HG03025 (cell line): ENCODE measurements at regions not wholly inside any gene's neighbourhood (a gene's known extent, or its start where the extent isn't known, plus 50 kb on each side); places are given as distances from the start of the nearest gene placed in this dataset.
"Not testable (repeated sequence)": the region's sequence is repeated elsewhere in the genome, so short reads cannot be mapped to it uniquely, and the experiment has no call there.

Source experiments
- ATAC-seq: cut with Tn5 transposase; IDR thresholded peaks from one replicate; pipeline ENCODE4 v1.9.1; 2021; ENCODE audit warnings: mild to moderate bottlenecking, moderate library complexity; ENCODE audit not compliant: unreplicated experiment, low FRiP score

- no peak for ATAC-seq
These were observed 240.4 kb downstream of the ARL4A start for GRCh38 chr7:12927635-12928434.

GRCh38 chr7:12929476-12930140 lies 242.2 kb downstream of the ARL4A start:
- no peak for ATAC-seq

GRCh38 chr7:12930534-12930933 lies 243.1 kb downstream of the ARL4A start:
- no peak for ATAC-seq

- not testable (repeated sequence) for ATAC-seq
These were observed 244.0 kb downstream of the ARL4A start for GRCh38 chr7:12931465-12931864.

GRCh38 chr7:12939694-12940093 lies 252.3 kb downstream of the ARL4A start:
- no peak for ATAC-seq

GRCh38 chr7:12941512-12941911 lies 254.1 kb downstream of the ARL4A start:
- no peak for ATAC-seq

- no peak for ATAC-seq
These were observed 255.2 kb downstream of the ARL4A start for GRCh38 chr7:12942609-12943008.

- no peak for ATAC-seq
These were observed 256.3 kb downstream of the ARL4A start for GRCh38 chr7:12943781-12944180.

GRCh38 chr7:12945901-12946300 lies 258.5 kb downstream of the ARL4A start:
- ATAC-seq, result no peak

GRCh38 chr7:12947465-12947864 lies 260.0 kb downstream of the ARL4A start:
- no peak for ATAC-seq

- no peak for ATAC-seq
These were observed 261.9 kb downstream of the ARL4A start for GRCh38 chr7:12949060-12949931.

GRCh38 chr7:12951397-12951801 lies 264.0 kb downstream of the ARL4A start:
- no peak for ATAC-seq

GRCh38 chr7:12954380-12955033 lies 267.1 kb downstream of the ARL4A start:
- no peak for ATAC-seq

GRCh38 chr7:12957487-12957886 lies 270.1 kb downstream of the ARL4A start:
- ATAC-seq, result no peak

GRCh38 chr7:12961910-12962480 lies 274.6 kb downstream of the ARL4A start:
- ATAC-seq, result no peak

GRCh38 chr7:12963435-12963834 lies 276.0 kb downstream of the ARL4A start:
- ATAC-seq, result no peak

GRCh38 chr7:12964836-12965235 lies 277.4 kb downstream of the ARL4A start:
- ATAC-seq, result no peak

- no peak for ATAC-seq
These were observed 278.3 kb downstream of the ARL4A start for GRCh38 chr7:12965767-12966166.

GRCh38 chr7:12967322-12967721 lies 279.9 kb downstream of the ARL4A start:
- ATAC-seq, result no peak

GRCh38 chr7:12968836-12969422 lies 281.5 kb downstream of the ARL4A start:
- no peak for ATAC-seq
